ENCODE measurements at regions not wholly inside any gene's neighbourhood (a gene's known extent, or its start where the extent isn't known, plus 50 kb on each side); places are given as distances from the start of the nearest gene placed in this dataset.

GRCh38 chr20:39835130-39835842, 853.8 kb downstream of the MAFB start:
- no peak overlapping the region for H3K4me2 ChIP-seq
- H4K20me1 ChIP-seq (replicated peaks; ENCODE audit: insufficient read depth): no peaks in the 10 kb centered on the region
- Mint-ChIP-seq H3K9me3 (no peaks in the 10 kb centered on the region), H3K4me1 (peaks cover 1% of the 10 kb centered on the region; the same call in 2 of the 3 replicates), H3K27ac (no peak overlapping the region), H3K4me3 (no peak overlapping the region), H3K36me3 (ENCODE audit: low read depth) (no peaks in the 10 kb centered on the region), H3K27me3 (ENCODE audit: insufficient read depth, low read depth, poor library complexity) (no peaks in the 10 kb centered on the region)
- no peaks in the 10 kb centered on the region for H3K79me2 ChIP-seq (replicated peaks; ENCODE audit: insufficient read depth)
- H3F3A ChIP-seq (replicated peaks; ENCODE audit: low read depth): no peaks in the 10 kb centered on the region
- no peaks in the 10 kb centered on the region for H3K36me3 ChIP-seq (ENCODE audit: insufficient read depth)
- no peak for TF ChIP-seq EZH2 (IDR thresholded peaks at IDR 0.05; ENCODE audit: low read depth, unreplicated experiment)
- no peak for TF ChIP-seq REST (IDR thresholded peaks at IDR 0.05; ENCODE audit: unreplicated experiment)
- no peak for TF ChIP-seq ZNF331 (CRISPR knock-in tag; IDR thresholded peaks at IDR 0.05; ENCODE audit: low read depth)
- no peak for TF ChIP-seq ZNF462 (CRISPR knock-in tag; IDR thresholded peaks at IDR 0.05)
- no peak for TF ChIP-seq ETS1 (IDR thresholded peaks at IDR 0.05)
- TF ChIP-seq STAT1 (IDR thresholded peaks at IDR 0.05; ENCODE audit: unreplicated experiment): no peak
- TF ChIP-seq EZH2phosphoT487 (IDR thresholded peaks at IDR 0.05; ENCODE audit: unreplicated experiment): no peak
- TF ChIP-seq CTCF (conservative IDR thresholded peaks at IDR 0.05; ENCODE audit: low read depth in 2 of 2): no peak
- TF ChIP-seq ZNF114 (CRISPR knock-in tag; IDR thresholded peaks at IDR 0.05): no peak
- TF ChIP-seq POLR2AphosphoS5 (IDR thresholded peaks at IDR 0.05; ENCODE audit: low read depth): no peak
- TF ChIP-seq JUNB (IDR thresholded peaks at IDR 0.05; ENCODE audit: unreplicated experiment): no peak
- TF ChIP-seq NANOG (IDR thresholded peaks at IDR 0.05; ENCODE audit: borderline replicate concordance): no peak
- no peak for TF ChIP-seq CREB1 (CRISPR knock-in tag; IDR thresholded peaks at IDR 0.05; ENCODE audit: low read depth)
- DNase-seq (ENCODE audit: low spot score) (no peak), ATAC-seq (no peak)
- peaks cover 1% of the 10 kb centered on the region for H3K4me1 ChIP-seq (ENCODE audit: insufficient read depth)
- H3K9me2 ChIP-seq (ENCODE audit: insufficient read depth): no peaks in the 10 kb centered on the region
- no peaks in the 10 kb centered on the region for H3K27me3 ChIP-seq (ENCODE audit: insufficient read depth)
- H3K27ac ChIP-seq (ENCODE audit: low read depth): no peak overlapping the region
- no peak overlapping the region for H3K4me3 ChIP-seq
- H2AFZ ChIP-seq: no peak overlapping the region
